ENCODE measurements at regions not wholly inside any gene's neighbourhood (a gene's known extent, or its start where the extent isn't known, plus 50 kb on each side); places are given as distances from the start of the nearest gene placed in this dataset.
"Not testable (repeated sequence)": the region's sequence is repeated elsewhere in the genome, so short reads cannot be mapped to it uniquely, and the experiment has no call there.

- DNase-seq (ENCODE audit: insufficient read length, low spot score) = no peak
- FAIRE-seq = no peak
Measured at GRCh38 chr6:119845161-119845560, 495.6 kb upstream of the MAN1A1 start.

GRCh38 chr6:119844387-119844786 is 494.8 kb upstream of the MAN1A1 start:
- DNase-seq (ENCODE audit: insufficient read length, low spot score) (no peak), FAIRE-seq (no peak)

DNA sequence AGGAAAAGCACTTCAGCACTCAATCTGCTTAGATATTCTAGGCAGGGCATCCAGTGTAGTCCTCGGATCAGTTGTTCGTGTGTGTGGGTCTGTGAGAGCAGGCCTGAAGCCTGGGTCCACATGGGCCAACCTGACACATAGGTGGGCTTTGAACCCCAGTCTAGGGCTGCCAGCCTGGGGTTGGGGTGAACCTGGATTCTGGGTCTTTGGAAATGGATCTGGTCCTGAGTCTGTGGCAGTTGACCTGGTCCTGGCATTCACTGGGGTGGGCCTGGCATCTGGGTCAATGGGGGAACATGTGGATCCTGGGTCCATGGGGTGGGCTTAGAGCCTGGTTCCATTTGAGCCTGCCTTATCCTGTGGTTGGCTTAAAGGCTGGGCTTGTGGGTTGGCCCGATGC is 492.6 kb upstream of the MAN1A1 start:
- FAIRE-seq = no peak
- no peak for DNase-seq (ENCODE audit: insufficient read length, low spot score)

- FAIRE-seq = no peak
- no peak for DNase-seq (ENCODE audit: insufficient read length, low spot score)
Measured at GRCh38 chr6:119838043-119838442, 488.5 kb upstream of the MAN1A1 start.

DNA sequence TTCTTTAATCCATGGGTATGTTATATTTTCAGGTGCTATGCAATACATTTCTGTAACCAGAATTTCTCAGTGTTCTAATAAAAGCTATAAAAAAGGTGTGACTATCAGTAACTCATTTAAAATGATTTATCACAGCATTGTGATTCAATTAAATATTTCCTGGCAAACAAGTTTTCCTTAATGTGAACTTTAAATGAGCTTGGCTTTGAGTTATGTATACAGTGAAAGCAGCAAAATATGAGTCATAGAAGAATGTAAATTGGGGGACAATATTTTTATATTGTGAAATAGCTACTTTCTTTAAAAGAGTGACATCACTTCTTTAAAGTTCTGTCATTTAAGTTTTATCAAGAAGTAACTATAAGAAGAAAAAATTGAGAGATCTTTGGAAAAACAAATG is 484.9 kb upstream of the MAN1A1 start:
- no peak for DNase-seq (ENCODE audit: insufficient read length, low spot score)
- no peak for FAIRE-seq

DNA sequence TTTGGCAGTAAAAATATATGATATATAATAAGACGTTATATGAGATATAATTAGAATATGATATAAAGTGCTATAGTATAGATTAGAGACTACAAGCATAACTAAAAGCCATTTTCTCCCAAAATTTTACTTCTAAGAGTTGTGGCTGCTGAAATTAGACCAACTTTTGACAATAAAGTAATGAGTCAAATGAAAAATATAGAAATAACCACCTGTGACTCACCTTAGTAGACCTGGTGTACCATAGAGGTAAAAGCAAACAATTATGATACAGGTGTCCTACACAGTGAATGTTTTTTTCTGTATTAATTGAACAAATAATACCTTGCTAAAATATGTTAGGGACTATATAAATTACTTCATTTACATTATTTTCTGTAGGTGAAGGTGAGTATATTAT is 482.9 kb upstream of the MAN1A1 start:
- no peak for FAIRE-seq
- DNase-seq (ENCODE audit: insufficient read length, low spot score) = no peak

DNA sequence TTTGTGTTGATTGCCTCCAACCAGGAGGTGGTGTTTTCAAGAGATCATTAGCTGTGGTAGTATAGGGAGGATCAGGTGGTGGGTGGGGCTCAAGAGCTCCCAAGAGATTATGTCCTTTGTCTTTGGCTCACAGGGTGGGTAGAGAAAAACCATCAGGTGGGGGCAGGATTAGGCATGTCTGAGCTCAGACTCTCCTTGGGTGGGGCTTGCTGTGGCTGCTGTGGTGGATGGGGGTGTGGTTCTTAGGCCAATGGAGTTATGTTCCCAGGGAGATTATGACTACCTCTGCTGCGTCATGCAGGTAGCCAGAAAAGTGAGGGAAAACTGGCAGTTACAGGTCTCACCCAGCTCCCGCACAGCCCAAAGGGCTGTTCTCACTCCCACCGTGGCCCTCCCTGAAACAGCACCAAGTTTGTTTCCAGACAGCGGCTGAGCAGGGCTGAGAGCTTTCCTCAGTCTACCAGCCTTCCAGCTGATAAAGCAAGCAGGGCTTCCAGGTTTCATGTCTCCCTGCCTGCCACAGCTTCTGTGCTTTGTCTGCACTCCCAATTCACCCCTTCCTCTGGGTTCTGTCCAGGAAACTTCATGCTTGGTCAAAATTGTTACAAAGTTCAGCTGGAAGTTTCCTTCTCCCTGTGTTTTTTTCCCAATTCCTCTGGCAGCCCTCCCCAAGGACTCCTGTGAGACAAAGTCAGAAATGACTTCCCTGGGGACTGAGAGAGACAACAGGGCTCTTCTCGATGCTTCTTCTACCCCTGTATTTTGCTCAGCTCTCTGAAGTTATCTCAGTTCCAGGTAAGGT is 481.1 kb upstream of the MAN1A1 start:
- DNase-seq (ENCODE audit: insufficient read length, low spot score) (no peak), FAIRE-seq (no peak)

GRCh38 chr6:119830069-119830468 is 480.5 kb upstream of the MAN1A1 start:
- DNase-seq (ENCODE audit: insufficient read length, low spot score) (no peak), FAIRE-seq (no peak)

GRCh38 chr6:119829499-119829898 is 479.9 kb upstream of the MAN1A1 start:
- not testable (repeated sequence) for FAIRE-seq; DNase-seq (ENCODE audit: insufficient read length, low spot score)

GRCh38 chr6:119829006-119829405 is 479.4 kb upstream of the MAN1A1 start:
- no peak for DNase-seq (ENCODE audit: insufficient read length, low spot score)
- FAIRE-seq = no peak

DNA sequence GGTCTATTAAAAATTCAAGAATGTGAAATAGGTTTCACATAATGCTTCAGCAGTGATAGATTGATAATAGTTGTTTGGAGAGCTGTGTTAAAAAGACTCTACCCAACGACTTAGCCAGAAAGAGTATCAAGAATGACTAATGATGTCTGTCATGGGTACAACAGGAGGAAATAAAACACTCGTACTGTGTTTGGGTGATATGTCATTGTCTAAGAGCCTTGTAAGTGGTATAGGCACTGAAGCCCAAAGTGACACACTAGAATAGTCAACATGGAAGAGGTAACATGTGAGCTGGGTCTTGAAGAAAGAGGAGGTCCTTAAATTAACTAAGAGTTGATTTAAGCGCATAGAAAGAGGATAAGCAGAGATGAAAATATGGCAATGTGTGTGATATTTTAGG is 471.8 kb upstream of the MAN1A1 start:
- DNase-seq (ENCODE audit: insufficient read length, low spot score) (no peak), FAIRE-seq (no peak)

GRCh38 chr6:119818876-119819275 is 469.3 kb upstream of the MAN1A1 start:
- FAIRE-seq = no peak
- DNase-seq (ENCODE audit: insufficient read length, low spot score) = no peak

DNA sequence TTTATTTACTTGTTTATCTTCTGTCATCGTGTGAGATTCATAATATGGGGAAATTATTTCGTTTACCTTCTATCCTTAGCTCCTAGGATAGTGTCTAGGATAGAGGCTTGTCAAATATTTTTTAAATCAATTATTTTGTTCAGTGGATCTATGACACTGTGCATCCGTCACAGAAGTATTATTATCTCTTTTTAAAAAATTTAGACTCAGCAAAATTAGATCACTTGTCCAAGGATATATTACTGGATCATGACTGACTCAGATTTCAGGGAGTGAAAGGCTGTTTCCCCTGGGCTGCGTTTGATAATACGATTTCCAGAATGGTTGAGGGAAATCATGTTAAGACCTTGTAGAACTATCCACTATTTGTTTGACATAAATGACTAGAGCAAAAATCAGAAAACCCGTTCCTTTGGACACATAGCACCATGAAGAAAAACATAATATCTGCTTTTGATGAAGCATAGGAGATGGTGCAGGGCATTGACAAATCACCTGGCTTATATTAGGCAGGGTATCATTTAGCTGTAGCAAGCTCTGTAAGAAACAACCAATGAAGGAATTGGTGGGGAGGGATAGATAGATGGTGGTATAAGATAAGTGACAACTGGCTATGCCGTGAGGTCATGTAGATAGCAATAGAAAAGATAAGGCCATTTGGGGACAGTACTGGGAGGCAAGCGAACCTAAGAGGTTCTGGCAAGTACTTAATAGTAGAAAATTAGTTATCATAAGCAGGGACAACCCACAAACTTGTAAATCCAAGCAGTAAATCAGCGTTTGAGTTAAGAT is 465.2 kb upstream of the MAN1A1 start:
- FAIRE-seq = no peak
- DNase-seq (ENCODE audit: insufficient read length, low spot score) = no peak

- DNase-seq (ENCODE audit: insufficient read length, low spot score) (no peak), FAIRE-seq (no peak)
Measured at GRCh38 chr6:119802464-119802863, 452.9 kb upstream of the MAN1A1 start.

- no peak for FAIRE-seq
- no peak for DNase-seq (ENCODE audit: insufficient read length, low spot score)
Measured at GRCh38 chr6:119801056-119801455, 451.5 kb upstream of the MAN1A1 start.

DNA sequence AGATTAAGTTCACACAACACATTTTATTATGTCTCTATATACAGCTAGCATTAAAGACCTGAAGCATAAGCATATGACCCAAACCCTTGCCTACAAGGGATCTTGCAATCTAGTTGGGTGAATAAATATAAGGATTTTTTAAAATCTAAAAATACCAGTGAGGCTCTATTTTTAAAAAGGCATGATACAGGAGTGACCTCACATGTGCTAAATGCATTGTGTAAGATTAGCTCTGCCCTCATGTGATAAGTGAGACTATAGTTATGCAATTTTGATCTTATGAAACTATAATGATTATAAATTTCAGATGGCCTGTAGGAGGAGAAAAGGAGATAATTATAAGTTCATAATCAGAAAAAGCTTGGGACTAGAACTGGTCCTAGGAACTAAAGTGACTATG is 451.0 kb upstream of the MAN1A1 start:
- FAIRE-seq = no peak
- DNase-seq (ENCODE audit: insufficient read length, low spot score) = no peak

GRCh38 chr6:119799596-119800509 is 450.3 kb upstream of the MAN1A1 start:
- DNase-seq (ENCODE audit: insufficient read length, low spot score) = no peak
- FAIRE-seq = no peak

- DNase-seq (ENCODE audit: insufficient read length, low spot score) (no peak), FAIRE-seq (no peak)
Measured at GRCh38 chr6:119791736-119792135, 442.2 kb upstream of the MAN1A1 start.

GRCh38 chr6:119781365-119781764 is 431.8 kb upstream of the MAN1A1 start:
- no peak for FAIRE-seq
- no peak for DNase-seq (ENCODE audit: insufficient read length, low spot score)

GRCh38 chr6:119768201-119768600 is 418.6 kb upstream of the MAN1A1 start:
- FAIRE-seq (no peak), DNase-seq (ENCODE audit: insufficient read length, low spot score) (no peak)
